ENCODE measurements at regions not wholly inside any gene's neighbourhood (a gene's known extent, or its start where the extent isn't known, plus 50 kb on each side); places are given as distances from the start of the nearest gene placed in this dataset.
A peak's percentile ranks its signal among the peaks of the same experiment; 100 is the strongest.

DNA sequence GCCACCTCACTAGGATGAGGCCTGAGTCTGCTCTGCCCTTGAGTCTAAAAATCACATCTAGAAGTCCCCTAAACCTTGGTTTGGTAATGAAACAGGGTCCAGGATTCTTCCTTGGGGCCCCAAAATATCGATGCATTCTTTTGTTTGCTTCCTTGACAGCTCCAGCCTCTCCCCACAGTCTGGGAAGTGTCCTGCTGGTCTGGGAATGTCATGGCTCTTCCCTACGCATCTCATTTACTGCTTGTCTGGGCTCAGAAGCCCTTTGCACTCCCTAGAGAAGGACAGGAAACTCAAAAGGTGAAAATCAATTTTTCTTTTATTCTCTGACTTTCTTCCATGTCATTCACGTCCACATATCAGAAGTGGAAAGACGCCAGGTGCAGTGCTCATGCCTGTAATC is 115.8 kb downstream of the DRD1 start:
- Mint-ChIP-seq H3K9me3 (peaks cover 0 to 2% (median 0%) of the 10 kb centered on the region in 5 donors), H3K4me3 (no peak overlapping the region), H3K36me3 (no peaks in the 10 kb centered on the region), H3K27ac (no peak overlapping the region), H3K27me3 (peaks cover 14 to 17% of the 10 kb centered on the region in 2 donors), H3K4me1 (no peaks in the 10 kb centered on the region)
- peaks cover 3% of the 10 kb centered on the region for H3K27me3 ChIP-seq (ENCODE audit: insufficient read depth, low read length, poor library complexity, severe bottlenecking)
- POLR2A ChIA-PET: no interaction called here
- no peak for DNase-seq
- H3K36me3 ChIP-seq (ENCODE audit: insufficient read depth, low read length): no peaks in the 10 kb centered on the region
- no peaks in the 10 kb centered on the region for H3K4me1 ChIP-seq (ENCODE audit: insufficient read depth, low read length)
- H3K4me3 ChIP-seq (ENCODE audit: low read length): no peak overlapping the region
- CTCF ChIA-PET: no interaction called here
- no peak overlapping the region for H3K27ac ChIP-seq (ENCODE audit: low read depth, low read length)
- H3K9me3 ChIP-seq (ENCODE audit: low read length): no peaks in the 10 kb centered on the region

DNA sequence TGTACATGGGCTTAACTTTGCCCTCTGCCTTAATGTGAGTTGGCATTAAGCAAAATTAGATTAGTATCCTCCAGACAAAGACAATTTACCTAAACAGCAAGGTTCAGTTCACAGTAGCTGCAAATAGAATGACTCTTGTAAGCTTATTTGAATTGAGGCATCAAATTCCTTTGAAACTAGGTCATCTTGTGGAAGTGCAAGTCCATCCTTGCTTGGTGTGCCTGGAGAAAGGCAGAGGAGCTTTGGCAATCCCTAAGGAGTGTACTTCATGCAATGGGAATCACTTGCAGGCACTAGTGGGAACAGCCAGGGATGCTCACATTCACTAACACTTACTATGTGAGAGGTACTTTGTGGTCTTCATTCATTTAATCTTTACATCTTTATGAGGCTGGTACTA is 118.3 kb downstream of the DRD1 start:
- Histone ChIP-seq H3K36me3 (ENCODE audit: insufficient read depth, low read length) (no peaks in the 10 kb centered on the region), H3K4me1 (ENCODE audit: insufficient read depth, low read length) (no peaks in the 10 kb centered on the region), H3K27me3 (ENCODE audit: insufficient read depth, low read length, poor library complexity, severe bottlenecking) (peaks cover 3% of the 10 kb centered on the region), H3K4me3 (ENCODE audit: low read length) (no peak overlapping the region), H3K27ac (ENCODE audit: low read depth, low read length) (no peak overlapping the region), H3K9me3 (ENCODE audit: low read length) (no peaks in the 10 kb centered on the region)
- Mint-ChIP-seq H3K9me3 (peaks cover 0 to 3% (median 2%) of the 10 kb centered on the region in 5 donors), H3K4me1 (no peaks in the 10 kb centered on the region), H3K27me3 (peaks cover 19 to 25% of the 10 kb centered on the region in 2 donors), H3K4me3 (no peak overlapping the region), H3K36me3 (no peaks in the 10 kb centered on the region), H3K27ac (no peak overlapping the region)
- POLR2A ChIA-PET: no interaction called here
- DNase-seq: no peak
- CTCF ChIA-PET: no interaction called here

DNA sequence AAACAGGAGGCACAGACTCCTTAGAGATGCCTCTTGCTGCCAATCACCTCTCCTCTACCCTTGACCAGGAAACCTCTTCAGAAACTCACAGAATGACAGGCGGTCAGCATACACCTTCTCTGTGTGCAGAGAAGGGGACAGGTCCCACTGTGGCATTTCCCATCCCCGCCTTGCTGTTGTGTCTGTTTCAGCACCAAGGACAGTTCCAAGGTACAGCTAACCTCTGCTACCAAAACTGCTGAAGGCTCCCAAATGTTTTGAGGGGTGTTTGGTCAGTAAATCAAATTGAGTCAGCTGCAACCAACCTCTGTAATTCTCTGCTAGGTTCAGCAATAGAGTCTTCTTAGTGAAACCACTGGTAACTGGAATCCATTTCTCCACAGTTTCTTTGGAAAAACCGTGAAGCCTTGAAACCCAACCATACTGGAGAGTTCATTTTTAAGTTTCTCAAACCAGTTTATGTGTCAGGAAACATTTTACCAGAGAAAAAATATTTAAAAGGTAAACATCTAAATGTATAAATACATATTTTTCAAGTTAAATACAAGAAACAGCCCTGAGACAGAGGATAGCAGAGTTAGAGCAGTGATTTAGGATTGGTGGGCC is 122.0 kb downstream of the DRD1 start:
- H3K9me3 Mint-ChIP-seq: peaks cover 0 to 7% (median 0%) of the 10 kb centered on the region in 5 donors
- ChIA-PET POLR2A (no interaction called here), CTCF (no interaction called here)
- H3K36me3 Mint-ChIP-seq: no peaks in the 10 kb centered on the region
- H3K9me3 ChIP-seq (ENCODE audit: low read length): no peaks in the 10 kb centered on the region
- no peak overlapping the region for H3K4me3 Mint-ChIP-seq
- peak in 1 of 5 donors; percentile 12 for DNase-seq
- H3K27me3 ChIP-seq (ENCODE audit: insufficient read depth, low read length, poor library complexity, severe bottlenecking): peaks cover 3% of the 10 kb centered on the region
- H3K27me3 Mint-ChIP-seq: peaks cover 8 to 11% of the 10 kb centered on the region in 2 donors
- H3K27ac Mint-ChIP-seq: no peak overlapping the region
- no peaks in the 10 kb centered on the region for H3K4me1 Mint-ChIP-seq
- H3K4me3 ChIP-seq (ENCODE audit: low read length): no peak overlapping the region
- H3K27ac ChIP-seq (ENCODE audit: low read depth, low read length): no peak overlapping the region
- no peaks in the 10 kb centered on the region for H3K36me3 ChIP-seq (ENCODE audit: insufficient read depth, low read length)
- H3K4me1 ChIP-seq (ENCODE audit: insufficient read depth, low read length): no peaks in the 10 kb centered on the region

DNA sequence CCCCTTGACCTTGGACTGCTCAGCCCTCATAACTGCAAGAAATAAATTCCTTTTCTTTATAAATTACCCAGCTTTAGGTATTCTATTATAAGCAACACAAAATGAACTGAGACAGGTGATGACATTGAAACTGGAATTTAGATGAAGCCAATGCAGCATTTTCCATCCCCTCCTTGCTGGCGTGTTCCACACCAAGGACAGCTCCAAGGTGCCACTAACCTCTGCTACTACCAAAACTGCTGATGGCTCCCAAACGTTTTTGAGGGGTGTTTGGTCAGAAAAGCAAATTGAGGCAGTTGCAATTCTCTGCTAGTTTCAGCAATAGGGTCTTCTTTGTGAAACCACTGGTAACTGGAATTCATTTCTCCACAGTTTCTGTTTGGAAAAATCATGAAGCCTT is 124.8 kb downstream of the DRD1 start:
- Mint-ChIP-seq H3K9me3 (peaks cover 0 to 5% (median 0%) of the 10 kb centered on the region in 5 donors), H3K36me3 (no peaks in the 10 kb centered on the region), H3K27me3 (peaks cover 10 to 17% of the 10 kb centered on the region in 2 donors), H3K4me3 (no peak overlapping the region), H3K4me1 (no peaks in the 10 kb centered on the region), H3K27ac (no peak overlapping the region)
- H3K27ac ChIP-seq (ENCODE audit: low read depth, low read length): no peak overlapping the region
- no peaks in the 10 kb centered on the region for H3K9me3 ChIP-seq (ENCODE audit: low read length)
- H3K27me3 ChIP-seq (ENCODE audit: insufficient read depth, low read length, poor library complexity, severe bottlenecking): no peaks in the 10 kb centered on the region
- no peak for DNase-seq
- H3K36me3 ChIP-seq (ENCODE audit: insufficient read depth, low read length): no peaks in the 10 kb centered on the region
- H3K4me1 ChIP-seq (ENCODE audit: insufficient read depth, low read length): no peaks in the 10 kb centered on the region
- CTCF ChIA-PET: no interaction called here
- H3K4me3 ChIP-seq (ENCODE audit: low read length): no peak overlapping the region
- POLR2A ChIA-PET: no interaction called here

DNA sequence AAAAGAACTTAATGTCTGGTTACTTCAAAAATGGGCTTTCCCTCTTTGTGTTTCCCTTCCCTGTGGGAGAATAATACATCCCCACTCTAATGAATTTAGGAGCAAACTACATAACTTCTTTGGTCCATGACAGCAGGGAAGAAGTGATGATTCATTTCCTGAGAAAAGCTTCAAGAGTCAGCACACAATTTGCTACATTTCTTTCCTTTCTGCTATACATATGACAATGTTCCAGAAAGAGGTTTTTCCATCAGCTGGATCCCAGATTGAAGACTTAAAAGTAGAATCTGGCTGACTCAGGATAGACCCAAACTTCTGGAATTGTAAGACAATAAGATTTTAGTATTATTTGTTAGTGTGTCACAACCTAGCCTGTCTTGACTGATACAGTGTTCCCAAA is 126.1 kb downstream of the DRD1 start:
- Histone ChIP-seq H3K36me3 (ENCODE audit: insufficient read depth, low read length) (no peaks in the 10 kb centered on the region), H3K9me3 (ENCODE audit: low read length) (no peaks in the 10 kb centered on the region), H3K27ac (ENCODE audit: low read depth, low read length) (no peak overlapping the region), H3K27me3 (ENCODE audit: insufficient read depth, low read length, poor library complexity, severe bottlenecking) (no peaks in the 10 kb centered on the region), H3K4me3 (ENCODE audit: low read length) (no peak overlapping the region), H3K4me1 (ENCODE audit: insufficient read depth, low read length) (no peaks in the 10 kb centered on the region)
- no peaks in the 10 kb centered on the region for H3K36me3 Mint-ChIP-seq
- H3K27ac Mint-ChIP-seq: no peak overlapping the region
- H3K27me3 Mint-ChIP-seq: peaks cover 7 to 15% of the 10 kb centered on the region in 2 donors
- ChIA-PET POLR2A (no interaction called here), CTCF (no interaction called here)
- no peak for DNase-seq
- peaks cover 0 to 5% (median 0%) of the 10 kb centered on the region in 5 donors for H3K9me3 Mint-ChIP-seq
- no peaks in the 10 kb centered on the region for H3K4me1 Mint-ChIP-seq
- H3K4me3 Mint-ChIP-seq: no peak overlapping the region

DNA sequence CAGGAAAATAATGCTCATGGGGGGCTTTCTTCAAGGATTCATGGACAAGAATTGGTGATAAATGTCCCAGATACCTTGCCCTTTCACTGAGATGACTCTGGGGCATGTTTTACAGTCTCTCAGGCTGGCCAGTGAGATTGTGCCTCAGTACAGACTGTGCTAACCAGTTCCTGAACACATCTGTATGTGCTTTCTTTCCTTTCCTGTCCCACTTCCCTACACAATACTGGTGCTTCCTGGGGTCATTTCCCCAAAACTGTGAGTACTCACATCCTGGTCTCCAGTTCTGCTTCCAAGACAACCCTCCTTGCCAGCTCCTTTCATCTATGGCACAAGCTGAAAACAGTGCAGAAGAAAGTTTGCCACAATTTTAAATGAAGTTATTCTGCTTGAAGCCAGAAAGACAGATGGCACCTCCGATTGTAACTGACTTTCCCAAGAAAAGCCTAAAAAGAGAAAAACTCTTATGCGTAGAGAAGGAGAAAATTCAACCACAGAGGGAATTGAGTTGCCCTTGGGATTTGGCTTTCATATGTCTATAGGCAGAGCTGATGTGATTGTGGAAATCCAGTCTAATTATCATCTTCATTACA is 134.7 kb downstream of the DRD1 start:
- Histone ChIP-seq H3K36me3 (ENCODE audit: insufficient read depth, low read length) (no peaks in the 10 kb centered on the region), H3K27ac (ENCODE audit: low read depth, low read length) (no peak overlapping the region), H3K27me3 (ENCODE audit: insufficient read depth, low read length, poor library complexity, severe bottlenecking) (no peaks in the 10 kb centered on the region), H3K4me3 (ENCODE audit: low read length) (no peak overlapping the region), H3K9me3 (ENCODE audit: low read length) (no peaks in the 10 kb centered on the region), H3K4me1 (ENCODE audit: insufficient read depth, low read length) (no peaks in the 10 kb centered on the region)
- peaks cover 4 to 12% (median 5%) of the 10 kb centered on the region in 5 donors for H3K9me3 Mint-ChIP-seq
- no peak for DNase-seq
- ChIA-PET CTCF (no interaction called here), POLR2A (no interaction called here)
- H3K4me3 Mint-ChIP-seq: no peak overlapping the region
- H3K36me3 Mint-ChIP-seq: no peaks in the 10 kb centered on the region
- H3K27me3 Mint-ChIP-seq: peaks cover 10 to 12% of the 10 kb centered on the region in 2 donors
- no peaks in the 10 kb centered on the region for H3K4me1 Mint-ChIP-seq
- H3K27ac Mint-ChIP-seq: no peak overlapping the region

DNA sequence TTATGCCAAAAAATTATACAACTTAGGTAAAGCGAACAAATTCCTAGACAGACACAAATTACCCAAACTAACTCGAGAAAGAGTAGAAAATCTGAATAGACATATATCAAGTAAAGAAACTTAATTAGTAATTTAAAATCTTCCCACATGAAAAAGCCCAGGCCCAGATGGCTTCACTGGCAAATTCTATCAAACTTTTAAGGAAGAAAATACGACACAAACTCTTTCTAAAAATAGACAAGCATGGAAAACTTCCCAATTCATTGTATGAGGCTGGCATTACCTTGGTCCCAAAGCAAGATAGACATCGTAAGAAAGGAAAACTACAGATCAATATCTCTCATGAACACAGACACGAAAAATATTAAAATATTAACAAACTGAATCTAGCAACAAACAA is 135.3 kb downstream of the DRD1 start:
- no peak overlapping the region for H3K27ac Mint-ChIP-seq
- CTCF ChIA-PET: no interaction called here

DNA sequence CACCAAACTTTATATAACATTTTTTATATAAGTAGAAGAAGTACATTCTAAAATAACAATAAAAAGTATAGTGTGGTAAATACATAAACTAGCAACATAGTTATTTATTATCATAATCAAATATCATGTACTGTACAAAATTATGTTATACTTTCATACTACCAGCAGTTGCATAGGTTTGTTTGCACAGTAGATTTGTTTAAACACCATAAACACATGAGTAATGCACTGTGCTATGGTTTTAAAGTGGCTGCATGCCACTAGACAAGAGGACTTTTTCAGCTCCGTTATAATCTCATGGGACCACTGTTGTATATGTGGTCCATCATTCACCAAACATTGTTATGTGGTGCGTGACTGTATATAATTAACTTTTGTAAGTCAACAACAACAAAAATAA is 137.6 kb downstream of the DRD1 start:
- no peak overlapping the region for H3K27ac Mint-ChIP-seq
- no peak for DNase-seq
- no peaks in the 10 kb centered on the region for H3K27me3 ChIP-seq (ENCODE audit: insufficient read depth, low read length, poor library complexity, severe bottlenecking)
- H3K4me1 Mint-ChIP-seq: no peaks in the 10 kb centered on the region
- H3K27me3 Mint-ChIP-seq: peaks cover 7 to 13% of the 10 kb centered on the region in 2 donors
- H3K4me3 ChIP-seq (ENCODE audit: low read length): no peak overlapping the region
- no peak overlapping the region for H3K27ac ChIP-seq (ENCODE audit: low read depth, low read length)
- H3K36me3 Mint-ChIP-seq: no peaks in the 10 kb centered on the region
- no peaks in the 10 kb centered on the region for H3K4me1 ChIP-seq (ENCODE audit: insufficient read depth, low read length)
- H3K9me3 Mint-ChIP-seq: peaks cover 4 to 17% (median 7%) of the 10 kb centered on the region in 5 donors
- no peaks in the 10 kb centered on the region for H3K36me3 ChIP-seq (ENCODE audit: insufficient read depth, low read length)
- no peaks in the 10 kb centered on the region for H3K9me3 ChIP-seq (ENCODE audit: low read length)
- H3K4me3 Mint-ChIP-seq: no peak overlapping the region
- POLR2A ChIA-PET: no interaction called here
- CTCF ChIA-PET: interaction anchor here (0.6 kb wide), 1 partner anchor 262 kb away, joined by 4 read pairs; no protein-coding TSS in a partner anchor

More for the DNA sequence above, 135.3 kb downstream of the DRD1 start:
- Mint-ChIP-seq H3K4me3 (no peak overlapping the region), H3K9me3 (peaks cover 4 to 14% (median 7%) of the 10 kb centered on the region in 5 donors), H3K4me1 (no peaks in the 10 kb centered on the region), H3K27me3 (peaks cover 10 to 12% of the 10 kb centered on the region in 2 donors), H3K36me3 (no peaks in the 10 kb centered on the region)
- Histone ChIP-seq H3K36me3 (ENCODE audit: insufficient read depth, low read length) (no peaks in the 10 kb centered on the region), H3K27ac (ENCODE audit: low read depth, low read length) (no peak overlapping the region), H3K9me3 (ENCODE audit: low read length) (no peaks in the 10 kb centered on the region), H3K4me3 (ENCODE audit: low read length) (no peak overlapping the region), H3K27me3 (ENCODE audit: insufficient read depth, low read length, poor library complexity, severe bottlenecking) (no peaks in the 10 kb centered on the region), H3K4me1 (ENCODE audit: insufficient read depth, low read length) (no peaks in the 10 kb centered on the region)
- DNase-seq: no peak
- POLR2A ChIA-PET: no interaction called here
